HG03520 (cell line): ENCODE measurements at regions not wholly inside any gene's neighbourhood (a gene's known extent, or its start where the extent isn't known, plus 50 kb on each side); places are given as distances from the start of the nearest gene placed in this dataset.
"Not testable (repeated sequence)": the region's sequence is repeated elsewhere in the genome, so short reads cannot be mapped to it uniquely, and the experiment has no call there.

ENCODE experiments used
- ATAC-seq: cut with Tn5 transposase; IDR thresholded peaks from one replicate; pipeline ENCODE4 v1.9.1; 2021; ENCODE audit warnings: mild to moderate bottlenecking, moderate library complexity; ENCODE audit not compliant: unreplicated experiment

- ATAC-seq = not testable (repeated sequence)
Observed at GRCh38 chr15:22196423-22196822, 116.1 kb downstream of the OR4M2 start.

GRCh38 chr15:22200417-22200816, 120.1 kb downstream of the OR4M2 start:
- not testable (repeated sequence) for ATAC-seq

DNA sequence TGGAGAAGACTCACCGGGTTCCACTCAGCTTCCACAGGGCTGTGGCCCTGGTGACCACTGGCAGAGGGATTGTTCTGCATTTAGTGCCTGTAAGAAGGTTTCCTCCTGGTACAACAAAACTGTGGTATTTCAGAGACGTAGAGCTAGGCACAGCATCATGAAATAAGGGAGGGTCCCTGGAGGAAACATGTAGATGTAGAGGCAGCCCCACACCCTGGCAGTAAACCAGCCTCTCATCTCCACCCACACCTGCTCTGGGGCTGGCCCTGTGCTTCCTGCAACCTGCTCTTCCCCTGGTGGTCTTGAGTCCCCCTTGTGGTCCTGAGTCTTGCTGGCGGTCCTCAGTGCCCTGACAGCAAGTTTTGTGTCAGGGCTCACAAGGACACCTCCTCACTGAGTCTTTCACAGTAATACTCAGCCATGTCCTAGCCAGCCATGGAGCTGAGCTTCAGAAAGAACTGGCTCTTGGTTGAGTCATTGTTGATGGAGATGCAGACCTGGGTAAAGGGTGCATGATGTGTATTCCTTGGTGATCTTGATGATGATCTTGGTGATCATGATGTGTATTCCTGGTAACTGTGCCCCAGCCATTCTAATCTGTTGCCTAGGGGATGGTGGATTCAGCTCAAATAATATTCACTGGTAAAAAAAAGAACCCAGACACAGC, 121.8 kb downstream of the OR4M2 start:
- not testable (repeated sequence) for ATAC-seq

DNA sequence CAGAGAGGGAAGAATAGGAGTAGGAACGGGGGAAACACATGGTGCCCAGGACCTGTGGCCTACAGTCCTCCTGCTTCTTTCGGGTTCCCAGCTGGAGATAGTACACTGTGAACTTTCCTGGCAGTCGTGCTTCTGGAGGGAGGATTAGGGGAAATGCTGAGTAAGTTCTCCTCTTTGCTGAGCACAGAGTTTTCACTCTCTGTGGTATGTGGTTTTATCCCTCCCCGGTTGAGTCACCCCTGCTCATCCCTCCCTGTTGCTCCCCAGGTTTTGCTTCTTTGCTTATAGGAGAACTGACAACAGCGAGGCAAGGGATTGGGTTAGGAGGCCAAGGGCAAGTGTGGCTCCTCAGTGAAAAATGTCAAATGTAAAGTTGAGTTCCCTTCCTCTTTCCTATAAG, 122.9 kb downstream of the OR4M2 start:
- not testable (repeated sequence) for ATAC-seq

DNA sequence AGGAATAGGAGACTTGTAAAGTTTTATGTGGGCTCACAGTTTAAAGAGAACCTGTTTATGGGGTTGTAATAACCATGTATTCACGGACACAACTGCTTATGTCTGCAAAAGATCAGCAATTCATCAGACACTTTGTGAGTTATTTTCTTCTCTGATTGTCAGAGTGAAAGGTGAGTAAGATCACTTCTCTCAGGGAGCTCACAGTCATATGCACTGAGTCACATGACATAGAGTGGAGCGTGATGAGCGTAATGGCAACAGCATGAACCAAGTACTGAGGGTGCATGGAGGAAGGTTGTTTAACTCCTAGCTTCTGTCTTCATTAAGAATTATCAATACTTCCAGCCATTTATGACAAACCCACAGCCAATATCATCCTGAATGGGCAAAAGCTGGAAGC, 128.8 kb downstream of the OR4M2 start:
- ATAC-seq = not testable (repeated sequence)

- not testable (repeated sequence) for ATAC-seq
Observed at GRCh38 chr15:22222596-22222995, 142.3 kb downstream of the OR4M2 start.

- no peak for ATAC-seq
Observed at GRCh38 chr15:22224241-22224671, 143.9 kb downstream of the OR4M2 start.

GRCh38 chr15:22224961-22225360, 144.6 kb downstream of the OR4M2 start:
- ATAC-seq = not testable (repeated sequence)

DNA sequence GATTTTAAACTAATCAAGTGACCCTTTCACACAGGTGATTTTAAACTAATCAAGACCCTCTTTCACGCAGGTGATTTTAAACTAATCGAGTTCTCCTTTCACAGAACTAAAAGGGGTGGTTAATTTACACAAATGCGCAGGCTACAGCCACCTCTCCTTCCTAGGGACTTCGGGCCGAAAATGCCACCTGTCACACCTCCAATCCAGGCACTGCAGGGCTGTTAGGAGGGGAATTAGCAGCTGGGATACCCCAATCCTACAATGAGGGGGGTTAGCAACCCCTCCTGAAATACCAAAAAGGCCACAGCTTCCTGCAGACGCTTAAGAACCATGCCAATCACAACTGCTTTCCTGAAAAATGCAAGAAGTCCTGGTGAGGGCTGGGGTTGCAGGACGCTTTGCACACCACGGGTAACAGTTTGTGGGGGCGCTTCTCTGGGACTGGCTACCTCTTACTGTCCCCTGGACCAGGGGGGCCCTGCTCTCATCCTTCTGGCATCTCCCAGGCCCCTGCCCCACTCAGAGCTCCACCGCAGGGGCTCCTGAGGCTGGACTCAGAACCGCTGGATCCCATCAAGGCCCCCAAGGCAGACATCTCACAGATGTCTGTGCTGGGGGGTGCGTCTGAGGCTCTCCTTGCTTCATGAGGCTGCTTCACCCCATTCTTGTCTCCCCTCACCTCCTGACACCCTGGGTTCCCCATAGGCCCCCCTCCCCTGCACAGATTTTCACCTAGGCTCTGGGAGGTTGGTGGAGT, 145.9 kb downstream of the OR4M2 start:
- no peak for ATAC-seq

DNA sequence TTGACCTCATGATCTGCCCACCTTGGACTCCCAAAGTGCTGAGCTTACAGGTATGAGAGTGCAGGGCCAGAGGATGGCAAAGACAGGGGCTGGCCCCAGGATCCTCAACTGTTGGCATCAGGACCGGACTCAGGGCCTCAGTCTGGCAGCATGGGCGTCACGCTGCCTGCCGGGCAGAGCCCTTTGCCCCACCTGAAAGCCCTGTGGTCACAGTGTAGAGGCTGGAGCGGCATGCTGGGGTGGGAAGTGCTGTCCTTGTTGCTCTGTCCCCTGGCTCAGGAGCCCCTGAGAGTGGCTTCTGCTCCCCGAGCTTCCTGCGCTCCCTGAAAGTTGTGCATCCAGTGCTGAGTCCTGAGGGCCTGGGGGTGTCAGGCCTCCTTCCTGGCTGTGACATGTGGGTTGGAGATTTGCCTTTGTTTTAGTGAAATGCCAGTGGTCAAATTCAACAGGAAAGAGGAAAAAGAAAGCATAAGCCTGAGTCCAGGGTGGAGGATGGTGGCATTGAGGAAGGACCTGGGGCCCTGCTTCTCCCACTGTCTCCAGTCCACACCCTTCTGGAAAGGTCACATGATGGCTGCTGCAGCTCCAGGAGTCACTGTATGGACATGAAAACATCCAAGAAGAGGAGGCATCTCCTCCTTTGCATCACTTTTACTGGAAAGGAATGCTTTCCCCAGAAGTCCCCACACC, 147.2 kb downstream of the OR4M2 start:
- ATAC-seq = no peak

DNA sequence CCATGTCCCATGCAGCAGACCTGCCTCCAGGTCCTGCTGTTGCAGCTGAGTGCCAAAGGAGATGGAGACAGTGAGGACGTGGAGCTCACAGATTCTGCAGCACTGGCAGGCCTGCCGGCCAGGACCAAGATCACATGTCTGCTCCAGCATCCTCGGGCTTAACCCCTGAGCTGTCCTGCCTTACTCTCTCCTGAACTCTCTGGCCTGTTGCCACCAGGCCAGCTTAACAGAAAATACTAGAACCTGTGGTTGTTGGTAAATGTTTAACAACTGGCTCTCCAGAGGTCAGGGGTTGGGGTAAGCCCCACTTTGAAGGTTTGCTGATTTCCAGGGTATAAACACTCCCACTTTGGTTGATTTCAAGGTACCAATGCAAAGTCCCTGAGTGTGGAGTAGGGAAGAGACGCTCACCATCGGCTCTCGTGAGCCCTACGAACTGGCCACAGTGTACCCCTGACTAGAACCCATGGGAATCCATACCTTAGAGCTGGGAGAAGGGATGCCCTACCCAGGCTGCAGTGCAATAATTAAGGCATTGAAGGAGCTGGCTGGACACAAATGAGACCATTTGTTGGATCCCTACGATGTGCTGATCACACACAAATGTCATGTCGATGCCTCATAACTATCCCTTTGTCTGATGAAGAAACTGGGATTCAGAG, 147.9 kb downstream of the OR4M2 start:
- ATAC-seq = no peak

DNA sequence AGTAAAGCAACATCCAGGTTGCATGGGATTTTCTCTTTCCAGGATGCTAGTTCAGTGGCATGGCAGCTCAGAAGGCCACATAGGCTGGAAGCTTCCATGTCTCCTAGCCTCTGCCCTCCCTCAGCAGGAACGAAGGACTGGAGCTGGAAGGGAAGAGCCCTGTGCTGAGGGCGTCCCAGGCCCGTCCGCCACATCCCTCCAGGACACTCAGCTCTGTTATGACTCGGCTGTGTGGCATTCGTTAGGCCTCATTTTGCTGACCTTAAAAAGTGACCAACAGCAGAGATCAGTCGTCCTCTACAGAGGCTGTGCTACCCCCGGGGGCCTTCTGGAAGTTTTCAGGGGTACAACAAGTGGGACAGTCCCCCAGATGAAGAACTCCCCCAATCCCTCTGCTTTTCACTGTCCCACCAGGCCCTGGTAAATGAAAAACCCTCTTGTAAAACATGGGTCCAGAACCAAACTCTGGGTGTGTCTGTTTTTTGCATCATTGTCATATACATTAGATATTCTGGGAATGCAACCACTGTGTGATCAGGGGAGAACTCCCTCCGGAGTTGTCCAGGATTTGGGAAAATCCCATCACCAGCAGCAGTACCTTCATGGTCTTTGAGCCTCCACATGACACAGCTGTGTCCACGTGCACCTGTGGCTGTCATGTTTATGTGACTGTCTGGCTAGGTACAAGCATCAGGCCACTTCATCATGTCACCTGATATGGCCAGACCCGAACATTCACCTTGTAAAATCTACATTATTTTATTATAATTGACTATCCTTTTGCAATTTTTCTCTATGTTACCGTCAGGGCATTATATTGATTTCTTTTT, 149.9 kb downstream of the OR4M2 start:
- no peak for ATAC-seq

DNA sequence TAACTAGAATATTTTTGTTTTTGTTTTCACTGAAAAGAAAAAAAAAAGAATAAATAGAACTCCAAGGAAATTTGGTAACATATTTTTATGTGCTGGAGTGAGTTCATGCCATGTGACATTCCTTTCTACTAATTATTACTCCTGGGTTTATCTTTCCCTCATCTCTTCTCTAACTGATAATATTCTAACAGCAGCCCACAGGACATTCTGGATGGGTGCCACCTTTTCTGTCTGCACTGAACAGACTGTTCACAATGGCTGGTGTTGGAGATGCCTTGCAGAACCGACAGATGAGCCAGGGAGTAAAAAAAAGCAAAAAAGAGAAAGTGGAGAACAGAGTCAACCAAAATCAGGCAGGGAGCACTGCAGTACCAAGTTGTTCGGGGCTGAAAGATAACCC, 151.3 kb downstream of the OR4M2 start:
- no peak for ATAC-seq

DNA sequence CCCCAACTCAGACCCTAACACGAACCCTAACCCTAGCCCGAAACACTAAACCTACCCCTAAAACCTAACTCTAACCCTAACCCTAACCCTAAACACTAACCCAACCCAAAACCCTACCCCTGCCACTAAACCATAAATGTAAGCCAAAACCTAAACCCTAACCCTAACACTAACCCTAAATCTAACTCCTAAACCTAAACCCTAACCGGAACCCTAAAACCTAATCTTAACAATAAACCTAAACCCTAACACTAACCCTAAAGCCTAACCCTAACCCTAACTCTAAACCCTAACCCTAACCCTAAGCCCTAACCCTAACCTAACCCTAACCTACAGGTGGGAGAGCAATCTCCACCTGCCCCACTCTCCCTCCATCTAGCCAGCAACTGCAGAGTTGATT, 152.3 kb downstream of the OR4M2 start:
- no peak for ATAC-seq

DNA sequence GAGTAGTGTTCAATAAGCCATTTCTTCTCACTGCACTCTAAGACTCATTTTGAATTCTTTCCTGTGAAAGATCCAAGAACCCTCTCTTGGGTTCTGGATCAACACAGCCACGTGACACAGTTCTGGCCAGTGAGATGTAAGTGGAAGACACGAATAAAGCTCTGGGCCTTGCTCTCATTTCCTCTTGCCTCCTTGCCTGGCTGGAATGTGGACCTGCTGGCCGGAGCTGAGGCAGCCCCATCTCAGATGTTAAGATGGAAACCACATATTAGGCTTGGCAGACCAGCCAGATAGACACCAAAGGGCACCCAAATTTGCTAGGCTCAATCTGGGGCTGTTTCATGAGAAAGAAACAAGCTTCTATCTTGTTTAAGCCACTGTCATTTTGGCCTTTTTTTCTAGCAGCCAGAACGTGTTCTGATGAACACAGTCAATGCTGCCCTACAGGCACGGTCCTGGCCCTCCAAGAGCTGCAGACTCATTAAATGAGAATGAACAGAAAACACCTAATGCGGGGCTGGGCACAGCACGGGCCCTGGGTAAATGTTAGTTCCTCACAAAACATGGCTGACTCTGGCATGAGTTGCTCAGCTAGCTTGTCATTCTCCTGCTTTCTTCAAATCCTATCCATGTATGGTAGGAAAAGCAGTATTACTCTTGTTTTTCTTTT, 155.1 kb downstream of the OR4M2 start:
- ATAC-seq = not testable (repeated sequence)

DNA sequence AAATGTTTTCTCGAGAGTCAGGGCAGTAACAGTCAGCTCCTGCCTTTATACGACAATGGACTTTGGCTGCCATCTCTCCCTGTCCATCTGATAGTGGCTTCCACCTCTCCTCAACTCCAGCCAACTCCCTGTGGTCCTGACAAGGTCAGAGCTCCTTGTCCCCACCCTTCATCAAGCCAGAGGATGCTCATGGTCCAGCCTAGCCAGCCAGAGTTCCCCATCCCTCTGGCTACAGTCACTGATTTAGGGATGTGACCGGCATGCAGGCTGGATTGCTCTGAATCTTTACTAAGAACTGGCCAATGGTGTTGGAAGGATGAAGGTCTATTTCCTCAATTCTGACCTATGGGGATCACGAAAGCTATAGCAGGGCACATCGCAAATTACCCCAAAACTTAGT, 156.1 kb downstream of the OR4M2 start:
- ATAC-seq = no peak

DNA sequence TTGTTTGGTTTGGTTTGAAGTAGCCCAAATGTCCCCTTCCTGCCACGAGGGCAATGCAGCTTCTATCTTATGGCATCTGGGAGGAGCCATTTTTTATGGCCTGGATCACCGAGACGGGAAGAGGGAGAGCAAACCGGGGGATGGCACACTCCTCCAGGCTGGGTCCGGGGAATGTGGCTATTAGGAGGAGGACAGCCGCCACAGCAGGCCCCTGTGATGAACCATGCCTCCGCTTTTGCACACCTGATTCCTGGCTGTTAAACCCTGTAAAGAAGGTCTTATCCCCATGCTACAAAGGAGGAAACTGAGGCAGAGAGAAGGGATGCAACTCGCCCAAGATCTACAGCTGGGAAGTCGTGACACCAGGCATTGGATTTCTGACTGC, 157.6 kb downstream of the OR4M2 start:
- no peak for ATAC-seq

GRCh38 chr15:22238276-22238958, 158.1 kb downstream of the OR4M2 start:
- ATAC-seq = not testable (repeated sequence)
